HCT116 (cell line): ENCODE measurements at regions not wholly inside any gene's neighbourhood (a gene's known extent, or its start where the extent isn't known, plus 50 kb on each side); places are given as distances from the start of the nearest gene placed in this dataset.
A peak's percentile ranks its signal among the peaks of the same experiment; 100 is the strongest.

Experiments used
- ATAC-seq: fragments of 200-7000 bp; cut with Tn5 transposase; 2 replicates; pipeline ENCODE4 v1.9.1; 2020; ENCODE audit warnings: mild to moderate bottlenecking, moderate library complexity
- BruUV-seq: library from RNA; stranded (reverse); fragments of 400-500 nt; replicated peaks from 2 replicates; lab custom pipeline; 2021; lab: Mats Ljungman, UMichigan
- CTCF ChIA-PET: fragments of 300-600 bp; sonication (Branson Sonifier 250); formaldehyde crosslinking; loops from one replicate; lab custom pipeline; 2021; ENCODE audit warnings: antibody characterized with exemption; lab: Charles Lee
- POLR2A ChIA-PET: fragments of 300-600, 350-600 bp; sonication (Branson Sonifier 250); formaldehyde crosslinking; loops from one replicate; lab custom pipeline; 2021; ENCODE audit warnings: antibody characterized with exemption; lab: Charles Lee
- RAD21 ChIA-PET, 2 experiments: fragments of 300-600 bp; sonication (Branson Sonifier 250); formaldehyde crosslinking; loops; one replicate each; lab custom pipeline; 2023; ENCODE audit warnings: low total read pairs in 2 of 2; ENCODE audit not compliant: uncharacterized antibody in 2 of 2, unreplicated experiment in 2 of 2, low non-redundant PET in 1 of 2; lab: Charles Lee
- DNase-seq: peaks from one replicate; pipeline ENCODE4 v3.0.0-alpha.2; 2010; ENCODE audit warnings: low read depth, low spot score
- H2AFZ ChIP-seq: fragments of 200-600 bp; shearing (Covaris generic), sonication (generic); 2 replicates; pipeline ENCODE4 v1.6.1; 2017; ENCODE audit warnings: low read depth, mixed run types, mixed read lengths, antibody characterized with exemption, low read length; ENCODE audit not compliant: poor library complexity, severe bottlenecking
- H3K27ac ChIP-seq: 2 replicates; pipeline ENCODE4 v1.5.1; 2012; ENCODE audit warnings: low read depth, low read length
- H3K27me3 ChIP-seq: fragments of 200-600 bp; sonication (generic); 2 replicates; pipeline ENCODE4 v1.6.1; 2016; ENCODE audit warnings: mixed run types, low read length, mixed read lengths; ENCODE audit not compliant: insufficient read depth
- H3K36me3 ChIP-seq, 2 experiments: fragments of 200-500 bp in 1 of 2; fragments of 200-600 bp in 1 of 2; sonication (Bioruptor generic) in 1 of 2; sonication (generic) in 1 of 2; 2 replicates each; pipeline versions ENCODE4 v1.5.1 to v1.6.1; 2014 to 2016; ENCODE audit warnings: low read length in 2 of 2, inconsistent platforms in 1 of 2, mixed read lengths in 1 of 2, mixed run types in 1 of 2; ENCODE audit not compliant: insufficient read depth in 2 of 2, control insufficient read depth in 1 of 2
- H3K4me1 ChIP-seq, 2 experiments: fragments of 200-600 bp in 1 of 2; sonication (generic) in 1 of 2; 2 replicates each; pipeline versions ENCODE4 v1.5.1 to v1.6.1; 2012 to 2017; ENCODE audit warnings: low read length in 2 of 2, inconsistent platforms in 1 of 2, mild to moderate bottlenecking in 1 of 2, mixed read lengths in 1 of 2, mixed run types in 1 of 2, moderate library complexity in 1 of 2; ENCODE audit not compliant: insufficient read depth in 2 of 2, control insufficient read depth in 1 of 2
- H3K4me2 ChIP-seq: fragments of 200-600 bp; sonication (generic); 2 replicates; pipeline ENCODE4 v1.6.1; 2017; ENCODE audit warnings: mixed run types, low read length, mixed read lengths
- H3K4me3 ChIP-seq, 2 experiments: fragments of 200-600 bp in 1 of 2; sonication (generic) in 1 of 2; replicated peaks in 1 of 2; 2 replicates each; pipeline ENCODE4 v1.5.1; 2011 to 2016; ENCODE audit warnings: low read length in 2 of 2, control low read depth in 1 of 2, low read depth in 1 of 2, mild to moderate bottlenecking in 1 of 2, mixed read lengths in 1 of 2, mixed run types in 1 of 2
- H3K79me2 ChIP-seq: fragments of 200-600 bp; sonication (generic); 2 replicates; pipeline ENCODE4 v1.6.1; 2017; ENCODE audit warnings: mild to moderate bottlenecking, mixed run types, low read length, moderate library complexity, mixed read lengths; ENCODE audit not compliant: insufficient read depth
- H3K9ac ChIP-seq: fragments of 200-600 bp; sonication (generic); 2 replicates; pipeline ENCODE4 v1.6.1; 2016; ENCODE audit warnings: low read length, mixed read lengths
- H3K9me2 ChIP-seq: fragments of 200-600 bp; sonication (generic), shearing (Covaris generic); 2 replicates; pipeline ENCODE4 v1.6.1; 2017; ENCODE audit warnings: mixed run types, mild to moderate bottlenecking, moderate library complexity; ENCODE audit not compliant: insufficient read depth
- H3K9me3 ChIP-seq, 2 experiments: fragments of 200-500 bp in 1 of 2; fragments of 200-600 bp in 1 of 2; sonication (Bioruptor generic) in 1 of 2; sonication (generic) in 1 of 2; 2 replicates each; pipeline ENCODE4 v1.6.1; 2014 to 2017; ENCODE audit warnings: low read length in 2 of 2, mixed read lengths in 2 of 2, inconsistent platforms in 1 of 2, low read depth in 1 of 2, mild to moderate bottlenecking in 1 of 2, mixed run types in 1 of 2, moderate library complexity in 1 of 2; ENCODE audit not compliant: control insufficient read depth in 1 of 2, insufficient read depth in 1 of 2
- H4K20me1 ChIP-seq: fragments of 200-600 bp; sonication (generic), shearing (Covaris generic); 2 replicates; pipeline ENCODE4 v1.6.1; 2017; ENCODE audit warnings: mixed run types, mild to moderate bottlenecking, moderate library complexity; ENCODE audit not compliant: insufficient read depth
- CBX3 ChIP-seq: IDR thresholded peaks from 2 replicates; pipeline ENCODE4 v1.6.1; 2012; ENCODE audit warnings: low read depth
- EZH2phosphoT487 ChIP-seq: fragments of 200-600 bp; IDR thresholded peaks from 2 replicates; pipeline ENCODE4 v1.6.1; 2018; ENCODE audit warnings: antibody characterized with exemption, borderline replicate concordance
- FOSL1 ChIP-seq: IDR thresholded peaks from 2 replicates; pipeline ENCODE4 v1.6.1; 2012; ENCODE audit warnings: low read depth
- POLR2A ChIP-seq: IDR thresholded peaks from 2 replicates; pipeline ENCODE4 v1.7.0; 2011; ENCODE audit warnings: borderline replicate concordance; ENCODE audit not compliant: insufficient read depth, insufficient read length; ENCODE audit errors: extremely low read depth
- SRF ChIP-seq: IDR thresholded peaks from 2 replicates; pipeline ENCODE4 v1.6.1; 2012; ENCODE audit warnings: low read depth
- intact Hi-C: fragments of 100-400 bp; cut with micrococcal nuclease; formaldehyde crosslinking; loops from 2 replicates; pipeline ENCODE4 v1.10.0; 2022
- TF ChIP-seq, protein P1 (sequence below), 3 experiments: fragments of 200-600 bp in 1 of 3; sonication (generic) in 1 of 3; IDR thresholded peaks in 2 of 3; conservative IDR thresholded peaks in 1 of 3; 2 replicates each; pipeline ENCODE4 v1.5.1; 2012 to 2017; ENCODE audit warnings: low read depth in 2 of 3, low read length in 2 of 3, antibody characterized with exemption in 1 of 3, borderline replicate concordance in 1 of 3, control low read depth in 1 of 3, mild to moderate bottlenecking in 1 of 3, mixed read lengths in 1 of 3, mixed run types in 1 of 3, moderate library complexity in 1 of 3; ENCODE audit not compliant: insufficient read depth in 1 of 3

DNA sequence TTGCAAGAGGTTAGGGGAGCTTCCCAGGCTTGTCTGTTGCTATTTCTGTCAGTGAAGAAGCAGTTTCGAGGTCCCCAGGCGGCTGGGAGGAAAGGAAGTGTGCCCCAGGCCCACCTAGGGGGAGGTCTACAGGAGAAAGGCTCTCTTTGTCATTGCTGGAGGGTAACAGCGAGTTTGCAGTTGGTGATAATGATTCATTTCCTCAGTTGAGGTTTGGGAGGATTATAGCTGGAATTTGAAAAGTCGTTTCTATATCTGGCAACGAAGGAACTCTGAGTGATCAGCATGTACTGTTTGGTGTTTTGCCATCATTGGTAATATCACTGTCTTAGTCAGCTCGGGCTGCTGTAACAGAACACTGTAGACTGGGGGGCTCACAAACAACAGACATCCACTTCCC is 65.5 kb upstream of the UBE3A start:
- TF ChIP-seq EZH2phosphoT487 (no peak), SRF (no peak)
- TF ChIP-seq, all 23 proteins: peak for 0
- Histone ChIP-seq H3K4me3 (no peak overlapping the region), H3K36me3 (no peaks in the 10 kb centered on the region), H3K9me3 (no peaks in the 10 kb centered on the region; a peak in 1 of 4 replicates), H2AFZ (no peak overlapping the region), H3K9me2 (no peaks in the 10 kb centered on the region), H3K9ac (no peak overlapping the region), H3K4me2 (no peak overlapping the region), H3K4me1 (no peaks in the 10 kb centered on the region), H3K27me3 (no peaks in the 10 kb centered on the region), H4K20me1 (no peaks in the 10 kb centered on the region), H3K79me2 (no peaks in the 10 kb centered on the region), H3K27ac (no peak overlapping the region)
- RAD21 ChIA-PET, result no interaction called here
- CTCF ChIA-PET, result no interaction called here
- POLR2A ChIA-PET, result no interaction called here
- ATAC-seq, result no peak
- intact Hi-C loops, result loop anchor here (5.0 kb wide), 1 partner anchor 1857 kb away; the partner anchor contains the start of gene MAGEL2
- no TSS peak for BruUV-seq
- DNase-seq, result no peak

DNA sequence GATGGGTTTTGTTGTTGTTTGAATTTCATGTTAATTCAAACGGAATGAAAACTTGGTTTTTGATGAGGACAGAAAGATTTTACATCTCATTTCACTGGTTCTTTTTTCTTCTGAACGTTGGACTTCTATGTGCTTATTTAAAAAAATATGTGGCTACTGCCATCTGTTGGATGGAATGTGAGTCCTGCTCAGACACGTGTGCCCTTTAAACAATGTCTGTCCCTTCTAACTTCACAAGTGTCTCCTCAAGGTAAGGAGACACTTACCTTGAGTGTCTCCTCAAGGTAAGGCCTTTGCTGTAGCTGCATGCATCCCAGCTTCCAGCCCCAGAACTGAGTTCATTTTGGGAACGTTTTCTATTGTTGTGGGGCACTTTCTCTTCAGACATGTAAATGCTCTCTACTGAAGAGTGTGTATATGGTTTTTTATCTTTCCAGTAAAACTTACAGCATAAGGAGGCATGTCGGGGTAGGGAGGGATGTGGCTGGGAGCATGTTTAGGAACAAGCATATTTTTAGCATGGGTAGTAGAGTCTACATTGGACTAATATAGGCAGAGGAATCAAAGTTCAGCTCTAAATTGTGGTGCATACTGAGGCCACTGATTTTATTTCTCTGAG is 63.1 kb upstream of the UBE3A start:
- peak; percentile 27 for DNase-seq
- H3K27me3 ChIP-seq, result no peaks in the 10 kb centered on the region
- ChIA-PET POLR2A (no interaction called here), RAD21 (no interaction called here), CTCF (no interaction called here)
- H2AFZ ChIP-seq, result no peak overlapping the region
- H3K4me1 ChIP-seq, result no peaks in the 10 kb centered on the region
- H3K9ac ChIP-seq, result no peak overlapping the region
- no peaks in the 10 kb centered on the region for H3K79me2 ChIP-seq
- H3K36me3 ChIP-seq, result no peaks in the 10 kb centered on the region
- H3K9me2 ChIP-seq, result no peaks in the 10 kb centered on the region
- peak; percentile 38; the same call in 1 of the 2 replicates for ATAC-seq
- TF ChIP-seq CBX3 (no peak), POLR2A (no peak), FOSL1 (no peak)
- TF ChIP-seq, protein P1, sequence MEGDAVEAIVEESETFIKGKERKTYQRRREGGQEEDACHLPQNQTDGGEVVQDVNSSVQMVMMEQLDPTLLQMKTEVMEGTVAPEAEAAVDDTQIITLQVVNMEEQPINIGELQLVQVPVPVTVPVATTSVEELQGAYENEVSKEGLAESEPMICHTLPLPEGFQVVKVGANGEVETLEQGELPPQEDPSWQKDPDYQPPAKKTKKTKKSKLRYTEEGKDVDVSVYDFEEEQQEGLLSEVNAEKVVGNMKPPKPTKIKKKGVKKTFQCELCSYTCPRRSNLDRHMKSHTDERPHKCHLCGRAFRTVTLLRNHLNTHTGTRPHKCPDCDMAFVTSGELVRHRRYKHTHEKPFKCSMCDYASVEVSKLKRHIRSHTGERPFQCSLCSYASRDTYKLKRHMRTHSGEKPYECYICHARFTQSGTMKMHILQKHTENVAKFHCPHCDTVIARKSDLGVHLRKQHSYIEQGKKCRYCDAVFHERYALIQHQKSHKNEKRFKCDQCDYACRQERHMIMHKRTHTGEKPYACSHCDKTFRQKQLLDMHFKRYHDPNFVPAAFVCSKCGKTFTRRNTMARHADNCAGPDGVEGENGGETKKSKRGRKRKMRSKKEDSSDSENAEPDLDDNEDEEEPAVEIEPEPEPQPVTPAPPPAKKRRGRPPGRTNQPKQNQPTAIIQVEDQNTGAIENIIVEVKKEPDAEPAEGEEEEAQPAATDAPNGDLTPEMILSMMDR (IDR thresholded peaks at IDR 0.05 in 2 of 3, conservative IDR thresholded peaks at IDR 0.05 in 1 of 3; ENCODE audit: borderline replicate concordance in 1 of 3, insufficient read depth in 1 of 3, low read depth in 2 of 3, low read length in 2 of 3), result peak in 2 of 3 experiments; percentile 42 to 63; a peak in 4 of 6 replicates
- intact Hi-C loops, result loop anchor here (5.0 kb wide), 1 partner anchor 1855 kb away; the partner anchor contains the start of gene MAGEL2
- no peak overlapping the region for H3K27ac ChIP-seq
- no TSS peak for BruUV-seq
- H3K4me2 ChIP-seq, result no peak overlapping the region
- H3K4me3 ChIP-seq, result no peak overlapping the region
- no peaks in the 10 kb centered on the region; a peak in 1 of 4 replicates for H3K9me3 ChIP-seq
- no peaks in the 10 kb centered on the region for H4K20me1 ChIP-seq
